ENCODE measurements at regions not wholly inside any gene's neighbourhood (a gene's known extent, or its start where the extent isn't known, plus 50 kb on each side); places are given as distances from the start of the nearest gene placed in this dataset.

DNA sequence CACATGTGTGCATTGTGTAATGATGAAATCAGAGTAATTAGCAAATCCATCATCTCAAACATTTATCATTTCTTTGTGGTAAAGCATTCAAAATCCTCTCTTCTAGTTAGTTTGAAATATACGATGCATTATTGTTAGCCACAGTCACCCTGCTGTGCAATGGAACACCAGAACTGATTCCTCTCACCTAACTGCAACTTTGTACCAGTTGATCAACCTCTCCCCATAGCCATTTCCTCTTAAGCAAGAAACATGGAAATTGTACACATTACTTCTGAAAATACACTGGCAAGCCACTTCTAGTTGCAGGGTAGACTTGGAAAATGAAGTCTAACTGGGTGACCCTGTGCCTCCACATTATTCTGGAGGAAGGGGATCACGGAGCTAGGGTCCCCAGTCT lies 58.1 kb upstream of the ESR1 start:
- TF ChIP-seq, protein P1, sequence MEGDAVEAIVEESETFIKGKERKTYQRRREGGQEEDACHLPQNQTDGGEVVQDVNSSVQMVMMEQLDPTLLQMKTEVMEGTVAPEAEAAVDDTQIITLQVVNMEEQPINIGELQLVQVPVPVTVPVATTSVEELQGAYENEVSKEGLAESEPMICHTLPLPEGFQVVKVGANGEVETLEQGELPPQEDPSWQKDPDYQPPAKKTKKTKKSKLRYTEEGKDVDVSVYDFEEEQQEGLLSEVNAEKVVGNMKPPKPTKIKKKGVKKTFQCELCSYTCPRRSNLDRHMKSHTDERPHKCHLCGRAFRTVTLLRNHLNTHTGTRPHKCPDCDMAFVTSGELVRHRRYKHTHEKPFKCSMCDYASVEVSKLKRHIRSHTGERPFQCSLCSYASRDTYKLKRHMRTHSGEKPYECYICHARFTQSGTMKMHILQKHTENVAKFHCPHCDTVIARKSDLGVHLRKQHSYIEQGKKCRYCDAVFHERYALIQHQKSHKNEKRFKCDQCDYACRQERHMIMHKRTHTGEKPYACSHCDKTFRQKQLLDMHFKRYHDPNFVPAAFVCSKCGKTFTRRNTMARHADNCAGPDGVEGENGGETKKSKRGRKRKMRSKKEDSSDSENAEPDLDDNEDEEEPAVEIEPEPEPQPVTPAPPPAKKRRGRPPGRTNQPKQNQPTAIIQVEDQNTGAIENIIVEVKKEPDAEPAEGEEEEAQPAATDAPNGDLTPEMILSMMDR (conservative IDR thresholded peaks at IDR 0.05; ENCODE audit: low read depth, low read length) = no peak
- H3K4me3 ChIP-seq (ENCODE audit: low read depth, low read length) = no peak overlapping the region
- DNase-seq (ENCODE audit: low read depth) = no peak

DNA sequence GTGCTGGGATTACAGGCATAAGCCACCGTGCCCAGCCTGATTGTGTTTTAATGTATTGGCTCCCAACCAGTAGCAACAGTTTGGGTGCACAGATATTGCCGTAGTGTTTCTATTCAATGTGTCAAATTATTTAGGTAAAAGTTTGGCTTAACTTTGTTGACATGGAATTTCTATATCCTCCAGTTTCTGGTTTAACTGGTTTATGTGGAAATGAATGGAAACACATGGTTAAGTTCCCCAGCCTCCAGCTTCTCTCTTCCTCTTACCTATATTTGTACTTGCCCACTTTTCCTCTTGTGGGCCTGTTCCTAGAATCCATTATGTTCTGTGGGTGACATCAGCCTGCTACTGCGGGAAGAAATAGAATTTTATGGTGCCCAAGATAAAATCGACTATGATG lies 53.9 kb upstream of the ESR1 start:
- H3K4me3 ChIP-seq (ENCODE audit: low read depth, low read length) = no peak overlapping the region
- TF ChIP-seq, protein P1 (conservative IDR thresholded peaks at IDR 0.05; ENCODE audit: low read depth, low read length) = no peak
- no peak for DNase-seq (ENCODE audit: low read depth)

DNA sequence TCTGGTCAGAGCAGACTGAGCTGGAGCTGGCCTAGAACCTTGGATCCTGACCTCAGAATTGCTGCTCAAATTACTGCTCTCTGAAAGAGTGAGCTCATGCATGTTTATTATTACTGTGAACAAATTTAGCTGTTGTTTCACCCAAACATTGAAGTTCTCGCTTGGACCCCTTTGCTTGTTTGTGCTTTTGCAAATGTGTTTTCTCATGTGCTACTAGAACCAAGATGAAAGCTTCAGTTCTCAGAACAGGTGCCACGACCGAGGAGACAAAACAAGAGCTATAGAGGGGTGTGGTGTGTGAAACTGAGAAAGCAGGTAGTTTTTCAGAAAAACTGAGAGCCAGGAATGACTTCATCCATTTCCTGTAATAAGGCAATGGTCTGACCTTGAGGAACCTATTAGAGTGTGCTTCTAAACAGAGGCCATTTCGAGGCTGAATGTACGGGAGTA lies 50.0 kb upstream of the ESR1 start:
- DNase-seq (ENCODE audit: low read depth) = no peak
- TF ChIP-seq, protein P1 (conservative IDR thresholded peaks at IDR 0.05; ENCODE audit: low read depth, low read length) = no peak
- H3K4me3 ChIP-seq (ENCODE audit: low read depth, low read length) = no peak overlapping the region

Data from choroid plexus epithelial cell (primary cell).